ENCODE measurements at regions not wholly inside any gene's neighbourhood (a gene's known extent, or its start where the extent isn't known, plus 50 kb on each side); places are given as distances from the start of the nearest gene placed in this dataset.

DNA sequence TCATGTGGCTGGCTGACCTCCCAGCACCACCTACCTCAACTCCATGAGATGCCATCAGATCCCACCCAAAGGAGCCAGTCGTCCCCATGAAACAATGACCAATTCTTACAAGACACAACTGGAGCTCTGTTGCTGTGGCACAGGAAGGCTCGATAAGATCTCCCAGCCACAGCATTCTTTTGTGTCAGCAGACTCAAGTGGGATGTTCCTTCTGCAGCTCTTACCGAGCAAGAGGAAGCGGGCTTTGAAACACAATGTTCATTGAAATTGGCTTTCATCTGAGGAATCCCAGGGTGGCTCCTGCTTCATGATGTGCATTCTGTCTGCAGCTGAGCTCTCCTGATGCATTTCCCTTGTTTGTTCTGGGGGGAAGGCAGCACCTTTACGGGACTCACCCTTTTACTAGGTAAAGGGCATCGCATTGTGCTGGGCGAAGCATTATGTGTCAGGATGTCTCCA, 222.0 kb upstream of the SGK1 start:
- TF ChIP-seq, protein P1, sequence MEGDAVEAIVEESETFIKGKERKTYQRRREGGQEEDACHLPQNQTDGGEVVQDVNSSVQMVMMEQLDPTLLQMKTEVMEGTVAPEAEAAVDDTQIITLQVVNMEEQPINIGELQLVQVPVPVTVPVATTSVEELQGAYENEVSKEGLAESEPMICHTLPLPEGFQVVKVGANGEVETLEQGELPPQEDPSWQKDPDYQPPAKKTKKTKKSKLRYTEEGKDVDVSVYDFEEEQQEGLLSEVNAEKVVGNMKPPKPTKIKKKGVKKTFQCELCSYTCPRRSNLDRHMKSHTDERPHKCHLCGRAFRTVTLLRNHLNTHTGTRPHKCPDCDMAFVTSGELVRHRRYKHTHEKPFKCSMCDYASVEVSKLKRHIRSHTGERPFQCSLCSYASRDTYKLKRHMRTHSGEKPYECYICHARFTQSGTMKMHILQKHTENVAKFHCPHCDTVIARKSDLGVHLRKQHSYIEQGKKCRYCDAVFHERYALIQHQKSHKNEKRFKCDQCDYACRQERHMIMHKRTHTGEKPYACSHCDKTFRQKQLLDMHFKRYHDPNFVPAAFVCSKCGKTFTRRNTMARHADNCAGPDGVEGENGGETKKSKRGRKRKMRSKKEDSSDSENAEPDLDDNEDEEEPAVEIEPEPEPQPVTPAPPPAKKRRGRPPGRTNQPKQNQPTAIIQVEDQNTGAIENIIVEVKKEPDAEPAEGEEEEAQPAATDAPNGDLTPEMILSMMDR (IDR thresholded peaks at IDR 0.05), result no peak
- TF ChIP-seq POLR2A (IDR thresholded peaks at IDR 0.05), result no peak
- peak; percentile 47 for TF ChIP-seq POLR2AphosphoS5 (IDR thresholded peaks at IDR 0.05)

All from prostate gland (tissue), 2 donors.